ENCODE measurements at regions not wholly inside any gene's neighbourhood (a gene's known extent, or its start where the extent isn't known, plus 50 kb on each side); places are given as distances from the start of the nearest gene placed in this dataset.

GRCh38 chrX:40245488-40246071 is 147.8 kb upstream of the BCOR start:
- no peak overlapping the region for H3K4me2 ChIP-seq (ENCODE audit: low read length)

DNA sequence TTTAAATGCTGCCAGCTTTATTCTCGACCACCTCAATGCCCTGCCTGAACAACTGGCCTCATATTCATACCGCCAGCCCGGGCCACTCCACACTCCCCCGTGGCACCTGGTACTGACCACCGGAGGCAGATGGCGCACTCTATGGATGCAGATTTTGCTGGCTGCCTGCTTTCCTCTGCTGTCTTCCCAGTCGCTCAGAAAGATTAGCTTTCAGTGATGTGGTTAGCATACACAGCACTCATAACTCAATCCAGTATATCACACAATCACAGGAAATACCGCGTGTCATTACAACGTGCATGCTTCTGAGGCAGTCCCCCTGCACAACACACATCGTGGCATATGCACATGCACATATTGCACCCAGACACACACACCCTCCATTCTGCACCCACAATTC is 147.2 kb upstream of the BCOR start:
- Histone ChIP-seq H3F3A (ENCODE audit: insufficient read depth, low read length, poor library complexity, severe bottlenecking) (no peaks in the 10 kb centered on the region), H3K9ac (ENCODE audit: low read length) (no peak overlapping the region), H2AFZ (ENCODE audit: low read depth, low read length) (no peak overlapping the region), H3K4me2 (ENCODE audit: low read length) (no peak overlapping the region), H3K27me3 (ENCODE audit: insufficient read depth, low read depth, low read length) (no peaks in the 10 kb centered on the region), H3K27ac (ENCODE audit: low read length) (no peak overlapping the region), H4K20me1 (ENCODE audit: insufficient read depth) (no peaks in the 10 kb centered on the region), H3K4me3 (ENCODE audit: low read length) (no peak overlapping the region), H3K36me3 (ENCODE audit: insufficient read depth, low read length) (no peaks in the 10 kb centered on the region), H3K79me2 (replicated peaks; ENCODE audit: insufficient read depth, low read length) (no peaks in the 10 kb centered on the region), H3K9me2 (ENCODE audit: insufficient read depth, low read length) (no peaks in the 10 kb centered on the region), H3K9me3 (ENCODE audit: low read length) (no peaks in the 10 kb centered on the region)
- TF ChIP-seq EP300 (conservative IDR thresholded peaks at IDR 0.05; ENCODE audit: poor library complexity, severe bottlenecking) (no peak), TAF1 (IDR thresholded peaks at IDR 0.05; ENCODE audit: low read depth) (no peak), POLR2AphosphoS5 (IDR thresholded peaks at IDR 0.05) (no peak), EZH2 (IDR thresholded peaks at IDR 0.05; ENCODE audit: borderline replicate concordance, insufficient read depth, low read length, poor library complexity, severe bottlenecking) (no peak)
- TF ChIP-seq, protein P1, sequence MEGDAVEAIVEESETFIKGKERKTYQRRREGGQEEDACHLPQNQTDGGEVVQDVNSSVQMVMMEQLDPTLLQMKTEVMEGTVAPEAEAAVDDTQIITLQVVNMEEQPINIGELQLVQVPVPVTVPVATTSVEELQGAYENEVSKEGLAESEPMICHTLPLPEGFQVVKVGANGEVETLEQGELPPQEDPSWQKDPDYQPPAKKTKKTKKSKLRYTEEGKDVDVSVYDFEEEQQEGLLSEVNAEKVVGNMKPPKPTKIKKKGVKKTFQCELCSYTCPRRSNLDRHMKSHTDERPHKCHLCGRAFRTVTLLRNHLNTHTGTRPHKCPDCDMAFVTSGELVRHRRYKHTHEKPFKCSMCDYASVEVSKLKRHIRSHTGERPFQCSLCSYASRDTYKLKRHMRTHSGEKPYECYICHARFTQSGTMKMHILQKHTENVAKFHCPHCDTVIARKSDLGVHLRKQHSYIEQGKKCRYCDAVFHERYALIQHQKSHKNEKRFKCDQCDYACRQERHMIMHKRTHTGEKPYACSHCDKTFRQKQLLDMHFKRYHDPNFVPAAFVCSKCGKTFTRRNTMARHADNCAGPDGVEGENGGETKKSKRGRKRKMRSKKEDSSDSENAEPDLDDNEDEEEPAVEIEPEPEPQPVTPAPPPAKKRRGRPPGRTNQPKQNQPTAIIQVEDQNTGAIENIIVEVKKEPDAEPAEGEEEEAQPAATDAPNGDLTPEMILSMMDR (IDR thresholded peaks at IDR 0.05; ENCODE audit: poor library complexity, severe bottlenecking): peak; percentile 19

More at GRCh38 chrX:40245488-40246071, 147.8 kb upstream of the BCOR start:
- no peaks in the 10 kb centered on the region for H3K27me3 ChIP-seq (ENCODE audit: insufficient read depth, low read depth, low read length)
- no peak overlapping the region for H2AFZ ChIP-seq (ENCODE audit: low read depth, low read length)
- no peak for TF ChIP-seq TAF1 (IDR thresholded peaks at IDR 0.05; ENCODE audit: low read depth)
- TF ChIP-seq POLR2AphosphoS5 (IDR thresholded peaks at IDR 0.05): no peak
- no peak for TF ChIP-seq RAD21 (conservative IDR thresholded peaks at IDR 0.05)
- no peaks in the 10 kb centered on the region for H3K9me2 ChIP-seq (ENCODE audit: insufficient read depth, low read length)
- H3K27ac ChIP-seq (ENCODE audit: low read length): no peak overlapping the region
- H3K36me3 ChIP-seq (ENCODE audit: insufficient read depth, low read length): no peaks in the 10 kb centered on the region
- H3K79me2 ChIP-seq (replicated peaks; ENCODE audit: insufficient read depth, low read length): no peaks in the 10 kb centered on the region
- H3F3A ChIP-seq (ENCODE audit: insufficient read depth, low read length, poor library complexity, severe bottlenecking): no peaks in the 10 kb centered on the region
- no peak overlapping the region for H3K4me3 ChIP-seq (ENCODE audit: low read length)
- no peaks in the 10 kb centered on the region for H3K9me3 ChIP-seq (ENCODE audit: low read length)
- no peak overlapping the region for H3K9ac ChIP-seq (ENCODE audit: low read length)
- no peaks in the 10 kb centered on the region for H4K20me1 ChIP-seq (ENCODE audit: insufficient read depth)

DNA sequence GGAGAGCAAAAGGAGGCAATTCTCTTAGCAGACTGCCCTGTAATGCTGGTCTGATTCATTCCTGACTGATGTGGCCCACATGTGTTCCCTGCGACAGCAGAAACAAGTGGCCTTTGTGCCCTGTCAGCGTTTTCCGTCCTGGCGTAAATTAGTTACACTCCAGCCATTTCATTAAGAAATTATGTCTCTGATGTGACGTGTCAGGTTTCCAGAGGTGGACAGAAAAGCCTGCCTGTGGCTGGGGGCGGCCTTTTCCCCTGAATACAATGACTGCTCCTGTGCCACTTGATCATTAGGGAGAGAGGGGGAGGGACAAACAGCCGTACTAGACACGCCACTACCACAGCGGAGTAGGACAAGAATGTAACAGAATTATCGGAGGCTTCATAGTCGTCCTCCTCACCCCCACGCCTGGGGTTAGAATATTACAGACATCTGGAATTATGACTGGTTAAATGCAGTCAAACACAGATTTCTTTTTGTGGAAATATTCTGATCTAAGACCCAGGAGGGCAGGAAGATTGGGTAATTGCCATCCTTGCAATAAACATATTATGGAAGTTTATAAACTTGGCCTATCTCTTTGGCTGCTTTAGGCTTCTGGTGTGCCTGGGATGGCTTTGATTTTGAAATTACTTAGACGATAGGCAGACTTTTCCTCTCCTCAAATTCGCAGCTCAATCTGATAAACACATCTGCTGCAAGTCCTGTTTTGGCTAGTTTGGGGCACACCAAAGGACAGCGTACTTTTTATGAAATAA is 146.2 kb upstream of the BCOR start:
- H4K20me1 ChIP-seq (ENCODE audit: insufficient read depth): no peaks in the 10 kb centered on the region
- H3K4me2 ChIP-seq (ENCODE audit: low read length): no peak overlapping the region
- H3K9ac ChIP-seq (ENCODE audit: low read length): no peak overlapping the region
- no peaks in the 10 kb centered on the region for H3K79me2 ChIP-seq (replicated peaks; ENCODE audit: insufficient read depth, low read length)
- no peak for TF ChIP-seq MXI1 (conservative IDR thresholded peaks at IDR 0.05; ENCODE audit: poor library complexity, severe bottlenecking)
- TF ChIP-seq REST (IDR thresholded peaks at IDR 0.05; ENCODE audit: borderline replicate concordance): no peak
- TF ChIP-seq, protein P1 (IDR thresholded peaks at IDR 0.05; ENCODE audit: poor library complexity, severe bottlenecking): no peak
- no peak for TF ChIP-seq RAD21 (conservative IDR thresholded peaks at IDR 0.05)
- no peak for TF ChIP-seq SMC3 (conservative IDR thresholded peaks at IDR 0.05; ENCODE audit: poor library complexity)
- no peak for TF ChIP-seq EZH2 (IDR thresholded peaks at IDR 0.05; ENCODE audit: borderline replicate concordance, insufficient read depth, low read length, poor library complexity, severe bottlenecking)
- no peak for TF ChIP-seq POLR2AphosphoS5 (IDR thresholded peaks at IDR 0.05)
- no peak for TF ChIP-seq TAF1 (IDR thresholded peaks at IDR 0.05; ENCODE audit: low read depth)
- no peak for TF ChIP-seq EP300 (conservative IDR thresholded peaks at IDR 0.05; ENCODE audit: poor library complexity, severe bottlenecking)
- no peak overlapping the region for H2AFZ ChIP-seq (ENCODE audit: low read depth, low read length)
- no peaks in the 10 kb centered on the region for H3F3A ChIP-seq (ENCODE audit: insufficient read depth, low read length, poor library complexity, severe bottlenecking)
- H3K9me3 ChIP-seq (ENCODE audit: low read length): no peaks in the 10 kb centered on the region
- H3K27ac ChIP-seq (ENCODE audit: low read length): no peak overlapping the region
- no peak overlapping the region for H3K4me3 ChIP-seq (ENCODE audit: low read length)
- no peaks in the 10 kb centered on the region for H3K9me2 ChIP-seq (ENCODE audit: insufficient read depth, low read length)
- no peaks in the 10 kb centered on the region for H3K27me3 ChIP-seq (ENCODE audit: insufficient read depth, low read depth, low read length)
- no peaks in the 10 kb centered on the region for H3K36me3 ChIP-seq (ENCODE audit: insufficient read depth, low read length)

Data from neural cell (in vitro differentiated cells).